ENCODE measurements at regions not wholly inside any gene's neighbourhood (a gene's known extent, or its start where the extent isn't known, plus 50 kb on each side); places are given as distances from the start of the nearest gene placed in this dataset.

DNA sequence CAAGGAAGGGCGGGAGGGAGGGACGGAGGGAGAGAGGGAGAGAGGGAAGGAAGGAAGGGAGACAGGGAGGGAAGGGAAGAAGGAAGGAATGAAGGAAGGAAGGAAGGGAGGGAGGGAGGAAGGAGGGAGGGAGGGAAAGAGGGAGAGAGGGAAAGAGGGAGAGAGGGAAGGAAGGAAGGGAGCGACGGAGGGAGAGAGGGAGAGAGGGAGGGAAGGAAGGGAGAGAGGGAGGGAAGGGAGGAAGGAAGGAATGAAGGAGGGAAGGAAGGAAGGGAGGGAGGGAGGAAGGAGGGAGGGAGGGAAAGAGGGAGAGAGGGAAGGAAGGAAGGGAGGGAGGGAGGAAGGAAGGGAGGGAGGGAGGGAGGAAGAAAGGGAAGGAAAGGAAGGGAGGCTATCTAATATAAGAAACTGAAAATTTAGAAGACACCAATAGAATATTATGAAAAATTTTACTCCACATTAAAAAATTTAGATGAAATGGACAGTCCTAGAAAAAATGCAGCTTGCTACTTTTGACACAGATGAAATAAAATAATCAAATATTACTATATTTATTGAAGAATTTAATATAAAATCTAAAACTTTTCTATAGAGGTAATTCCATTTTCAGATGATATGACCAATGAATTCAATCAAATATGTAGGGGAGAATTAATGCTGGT is 280.3 kb upstream of the SLITRK3 start:
- WGBS, result 79% methylated on average over 4 of the region's 4 CpGs
- ATAC-seq, result no peak

DNA sequence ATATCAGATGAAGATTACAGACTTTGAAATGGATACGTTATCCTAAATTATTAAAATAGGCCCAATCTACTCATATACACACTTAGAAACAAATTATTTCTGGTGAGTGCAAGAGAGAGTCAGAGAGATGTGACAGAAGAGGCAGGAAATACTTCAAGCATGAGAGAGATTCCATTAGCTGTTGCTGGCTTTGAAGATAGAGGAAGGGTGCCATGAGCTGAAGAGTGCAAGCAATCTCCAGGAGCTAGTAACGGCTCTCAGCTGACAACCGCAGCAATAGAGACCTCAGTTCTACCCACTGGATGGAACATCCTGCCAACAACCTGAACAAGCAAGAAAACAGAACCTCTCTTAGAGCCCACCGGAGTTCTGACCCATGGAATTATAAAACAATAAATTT is 270.7 kb upstream of the SLITRK3 start:
- intact Hi-C loops (cut with DNase I), result no loop called here
- Histone ChIP-seq H3K27me3 (ENCODE audit: control insufficient read depth, insufficient read depth) (no peaks in the 10 kb centered on the region), H3K4me3 (ENCODE audit: low read length) (no peak overlapping the region), H3K4me1 (ENCODE audit: control insufficient read depth, insufficient read depth, low read length) (no peaks in the 10 kb centered on the region), H3K27ac (ENCODE audit: low read length) (no peak overlapping the region), H3K9me3 (ENCODE audit: control insufficient read depth, low read length) (no peaks in the 10 kb centered on the region)
- 44% methylated on average over 4 of the region's 4 CpGs for WGBS
- ATAC-seq (no peak), DNase-seq (no peak)

More for the DNA sequence above, 280.3 kb upstream of the SLITRK3 start:
- H3K4me1 ChIP-seq (ENCODE audit: control insufficient read depth, insufficient read depth, low read length), result no peaks in the 10 kb centered on the region
- DNase-seq, result no peak
- H3K9me3 ChIP-seq (ENCODE audit: control insufficient read depth, low read length), result no peaks in the 10 kb centered on the region
- H3K27ac ChIP-seq (ENCODE audit: low read length), result no peak overlapping the region
- intact Hi-C loops (cut with DNase I), result no loop called here
- H3K4me3 ChIP-seq (ENCODE audit: low read length), result no peak overlapping the region
- H3K27me3 ChIP-seq (ENCODE audit: control insufficient read depth, insufficient read depth), result no peaks in the 10 kb centered on the region

DNA sequence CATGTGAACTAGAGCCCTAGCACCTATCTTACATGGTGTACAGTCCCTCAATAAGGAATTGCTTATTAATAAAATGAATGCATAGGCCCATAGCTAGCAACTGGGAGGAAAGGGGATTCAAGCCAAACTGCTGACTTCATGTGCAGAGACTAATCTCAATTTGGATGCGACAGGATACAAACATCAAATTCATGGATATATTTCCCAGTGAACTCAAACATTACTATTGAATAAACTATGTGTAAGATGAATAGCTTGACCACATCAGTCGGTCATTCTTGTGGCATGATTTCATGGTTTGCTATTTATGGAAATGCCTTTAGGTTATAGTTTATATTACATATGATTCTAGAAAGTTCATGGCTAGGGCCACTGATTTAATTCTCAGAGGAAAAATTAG is 268.6 kb upstream of the SLITRK3 start:
- Histone ChIP-seq H3K4me1 (ENCODE audit: control insufficient read depth, insufficient read depth, low read length) (no peaks in the 10 kb centered on the region), H3K27me3 (ENCODE audit: control insufficient read depth, insufficient read depth) (no peaks in the 10 kb centered on the region), H3K27ac (ENCODE audit: low read length) (no peak overlapping the region), H3K9me3 (ENCODE audit: control insufficient read depth, low read length) (no peaks in the 10 kb centered on the region), H3K4me3 (ENCODE audit: low read length) (no peak overlapping the region)
- ATAC-seq (no peak), DNase-seq (no peak)
- WGBS, result 71% methylated on average over 2 of the region's 2 CpGs
- intact Hi-C loops (cut with DNase I), result no loop called here

DNA sequence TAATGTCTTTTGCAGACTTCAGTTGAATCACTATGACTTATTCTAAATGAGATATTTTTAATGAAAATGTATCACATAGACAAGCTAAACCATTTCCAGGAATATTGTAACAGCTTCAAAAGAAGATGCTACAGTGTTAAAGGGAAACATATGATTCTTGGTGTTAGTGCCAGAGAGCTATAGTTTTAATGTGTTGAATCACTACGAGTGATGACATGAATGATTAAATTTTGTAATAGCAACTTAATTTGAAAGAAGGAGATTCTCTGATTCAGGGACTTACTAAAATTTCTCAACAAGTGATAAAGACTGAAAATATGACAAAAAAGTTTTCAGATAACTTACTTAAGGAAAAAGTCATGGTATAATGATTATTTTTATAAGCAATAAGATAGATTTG is 267.3 kb upstream of the SLITRK3 start:
- no peak for ATAC-seq
- intact Hi-C loops (cut with DNase I), result no loop called here
- H3K4me1 ChIP-seq (ENCODE audit: control insufficient read depth, insufficient read depth, low read length), result no peaks in the 10 kb centered on the region
- H3K27ac ChIP-seq (ENCODE audit: low read length), result no peak overlapping the region
- H3K4me3 ChIP-seq (ENCODE audit: low read length), result no peak overlapping the region
- H3K27me3 ChIP-seq (ENCODE audit: control insufficient read depth, insufficient read depth), result no peaks in the 10 kb centered on the region
- 62% methylated on average over 1 of the region's 1 CpG for WGBS
- no peak for DNase-seq
- H3K9me3 ChIP-seq (ENCODE audit: control insufficient read depth, low read length), result no peaks in the 10 kb centered on the region

DNA sequence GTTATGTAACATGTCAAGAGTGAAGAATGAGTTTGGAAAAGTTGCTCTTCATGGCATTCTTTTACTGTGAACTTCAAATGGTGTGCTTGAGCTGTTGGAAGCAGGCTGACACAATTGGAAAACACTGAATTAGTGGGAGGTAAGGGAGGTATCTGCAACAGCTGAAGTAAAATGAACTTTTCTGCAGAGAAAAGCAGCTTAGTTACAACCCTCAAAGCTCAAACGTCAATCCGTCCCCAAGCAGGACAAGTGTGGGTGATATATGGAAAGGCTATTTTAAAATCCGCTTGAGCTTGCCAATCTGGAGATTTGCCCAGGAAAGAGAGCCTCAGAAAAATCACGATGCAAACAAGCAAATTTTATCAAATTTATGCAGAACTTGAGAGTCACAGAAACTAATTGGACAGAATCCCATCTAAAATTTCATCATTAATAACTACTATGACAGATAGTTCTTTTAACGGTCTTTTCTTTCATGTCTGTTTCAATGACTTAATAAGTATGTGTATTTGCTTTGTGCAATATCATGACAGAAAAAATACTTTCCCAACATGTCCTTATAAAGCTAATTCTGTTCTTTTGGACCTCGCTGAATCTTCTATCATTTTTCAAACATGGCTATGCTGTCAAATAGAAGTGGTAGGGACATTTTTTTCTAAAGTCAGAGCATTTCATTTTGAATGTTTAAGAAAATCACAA is 266.6 kb upstream of the SLITRK3 start:
- ATAC-seq (peak in 1 of 2 donors; percentile 26), DNase-seq (no peak)
- intact Hi-C loops (cut with DNase I), result no loop called here
- Histone ChIP-seq H3K27ac (ENCODE audit: low read length) (no peak overlapping the region), H3K9me3 (ENCODE audit: control insufficient read depth, low read length) (no peaks in the 10 kb centered on the region), H3K4me1 (ENCODE audit: control insufficient read depth, insufficient read depth, low read length) (no peaks in the 10 kb centered on the region), H3K27me3 (ENCODE audit: control insufficient read depth, insufficient read depth) (no peaks in the 10 kb centered on the region), H3K4me3 (ENCODE audit: low read length) (no peak overlapping the region)
- WGBS, result 29% methylated on average over 6 of the region's 6 CpGs

DNA sequence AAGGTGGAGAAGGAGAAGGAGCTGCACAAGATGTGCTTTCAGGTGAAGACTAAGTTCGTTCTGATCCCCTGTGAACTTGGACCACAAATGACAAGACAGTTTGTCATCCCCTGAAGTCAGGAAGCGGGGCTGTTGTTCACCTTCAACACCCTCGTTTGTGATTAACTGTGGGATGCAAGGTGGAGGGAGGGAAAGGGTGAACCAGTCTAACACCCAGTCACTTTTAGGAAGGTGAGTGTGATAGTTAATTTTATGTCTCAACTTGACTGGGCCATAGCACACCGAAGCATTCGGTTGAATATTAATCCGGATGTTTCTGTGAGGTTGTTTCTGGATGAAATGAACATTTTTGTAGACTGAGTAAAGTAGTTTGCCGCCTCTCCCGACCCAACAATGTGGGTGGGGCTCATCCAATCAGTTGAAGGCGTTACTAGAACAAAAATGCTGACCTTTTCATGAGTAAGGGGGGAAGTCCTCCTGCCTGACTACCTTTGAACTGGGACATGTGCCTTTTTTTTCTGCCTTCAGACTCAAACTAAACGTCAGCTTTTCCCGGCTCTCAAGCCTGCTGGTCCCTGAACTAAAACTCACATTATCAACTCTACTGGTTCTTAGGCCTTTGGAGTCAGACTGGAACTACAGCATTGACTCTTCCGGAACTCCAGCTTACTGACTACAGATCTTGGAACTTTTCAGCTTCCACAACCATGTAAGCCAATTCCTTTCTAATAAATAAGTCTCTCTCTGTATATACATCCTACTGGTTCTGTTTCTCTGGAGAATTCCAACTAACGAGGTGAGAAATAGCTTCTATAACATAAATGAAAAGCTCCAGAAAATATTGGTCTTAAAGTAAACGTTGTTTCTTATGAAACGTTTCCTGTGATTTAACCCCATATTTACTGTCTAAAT is 264.0 kb upstream of the SLITRK3 start:
- DNase-seq, result no peak
- H3K27ac ChIP-seq (ENCODE audit: low read length), result no peak overlapping the region
- H3K27me3 ChIP-seq (ENCODE audit: control insufficient read depth, insufficient read depth), result no peaks in the 10 kb centered on the region
- no peaks in the 10 kb centered on the region for H3K4me1 ChIP-seq (ENCODE audit: control insufficient read depth, insufficient read depth, low read length)
- H3K9me3 ChIP-seq (ENCODE audit: control insufficient read depth, low read length), result no peaks in the 10 kb centered on the region
- no peak for ATAC-seq
- 71% methylated on average over 15 of the region's 15 CpGs for WGBS
- intact Hi-C loops (cut with DNase I), result no loop called here
- no peak overlapping the region for H3K4me3 ChIP-seq (ENCODE audit: low read length)

DNA sequence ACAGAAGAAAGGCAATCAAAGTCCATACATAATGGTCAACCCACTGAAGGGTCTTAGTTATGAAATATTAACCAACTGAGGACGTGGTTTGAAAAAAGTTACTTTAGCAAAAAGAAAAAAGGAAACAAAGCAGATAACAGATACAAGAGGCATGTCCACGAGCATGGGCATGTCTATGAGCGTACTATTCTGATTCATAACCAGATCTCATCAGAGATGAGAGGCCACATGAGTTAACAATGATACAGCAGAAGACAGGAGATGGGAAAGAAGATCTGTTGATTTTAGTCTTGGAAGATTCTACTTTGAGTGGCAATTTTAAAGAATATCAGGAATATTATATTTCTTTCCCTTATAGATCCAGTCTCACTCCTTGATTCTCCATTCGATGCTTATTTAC is 262.9 kb upstream of the SLITRK3 start:
- intact Hi-C loops (cut with DNase I), result no loop called here
- DNase-seq (no peak), ATAC-seq (no peak)
- H3K27ac ChIP-seq (ENCODE audit: low read length), result no peak overlapping the region
- no peaks in the 10 kb centered on the region for H3K9me3 ChIP-seq (ENCODE audit: control insufficient read depth, low read length)
- no peaks in the 10 kb centered on the region for H3K27me3 ChIP-seq (ENCODE audit: control insufficient read depth, insufficient read depth)
- H3K4me1 ChIP-seq (ENCODE audit: control insufficient read depth, insufficient read depth, low read length), result no peaks in the 10 kb centered on the region
- WGBS, result 59% methylated on average over 4 of the region's 4 CpGs
- H3K4me3 ChIP-seq (ENCODE audit: low read length), result no peak overlapping the region

DNA sequence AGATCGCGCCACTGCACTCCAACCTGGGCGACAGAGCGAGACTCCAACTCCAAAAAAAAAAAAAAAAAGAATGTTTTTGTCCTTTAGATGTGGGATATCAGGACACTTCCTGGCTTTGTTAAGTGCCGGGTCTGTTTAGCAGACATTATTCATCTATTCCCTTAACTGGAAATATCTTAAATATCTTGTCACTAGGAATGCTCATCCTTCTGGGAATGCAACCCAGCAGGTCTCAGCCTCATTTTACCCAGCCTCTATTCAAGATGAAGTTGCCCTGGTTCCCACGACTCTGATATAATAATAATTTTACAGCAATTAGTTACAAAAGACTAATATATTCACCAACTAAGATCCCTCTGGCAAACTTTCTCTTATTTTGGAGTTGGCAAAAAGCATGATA is 260.9 kb upstream of the SLITRK3 start:
- no peaks in the 10 kb centered on the region for H3K4me1 ChIP-seq (ENCODE audit: control insufficient read depth, insufficient read depth, low read length)
- ATAC-seq (no peak), DNase-seq (no peak)
- WGBS, result 80% methylated on average over 6 of the region's 6 CpGs
- no peaks in the 10 kb centered on the region for H3K9me3 ChIP-seq (ENCODE audit: control insufficient read depth, low read length)
- no peaks in the 10 kb centered on the region for H3K27me3 ChIP-seq (ENCODE audit: control insufficient read depth, insufficient read depth)
- intact Hi-C loops (cut with DNase I), result no loop called here
- no peak overlapping the region for H3K27ac ChIP-seq (ENCODE audit: low read length)
- H3K4me3 ChIP-seq (ENCODE audit: low read length), result no peak overlapping the region

DNA sequence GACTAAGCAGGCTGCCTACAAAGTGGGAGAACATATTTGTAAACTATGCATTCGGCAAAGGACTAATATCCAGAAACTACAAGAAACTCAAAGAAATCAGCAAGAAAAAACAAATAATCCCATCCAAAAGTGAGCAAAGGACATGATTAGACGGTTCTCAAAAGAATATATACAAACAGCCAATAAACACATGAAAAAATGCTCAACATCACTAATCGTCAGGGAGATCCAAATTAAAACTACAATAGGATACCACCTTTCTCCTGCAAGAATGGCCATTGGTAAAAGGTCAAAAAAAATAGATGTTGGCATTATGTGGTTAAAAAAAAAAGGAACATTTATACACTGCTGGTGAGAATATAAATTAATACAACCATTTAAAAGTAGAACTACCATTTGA is 259.6 kb upstream of the SLITRK3 start:
- intact Hi-C loops (cut with DNase I), result no loop called here
- ATAC-seq (no peak), DNase-seq (no peak)
- Histone ChIP-seq H3K9me3 (ENCODE audit: control insufficient read depth, low read length) (no peaks in the 10 kb centered on the region), H3K27me3 (ENCODE audit: control insufficient read depth, insufficient read depth) (no peaks in the 10 kb centered on the region), H3K4me1 (ENCODE audit: control insufficient read depth, insufficient read depth, low read length) (no peaks in the 10 kb centered on the region), H3K27ac (ENCODE audit: low read length) (no peak overlapping the region), H3K4me3 (ENCODE audit: low read length) (no peak overlapping the region)
- 83% methylated on average over 3 of the region's 3 CpGs for WGBS

DNA sequence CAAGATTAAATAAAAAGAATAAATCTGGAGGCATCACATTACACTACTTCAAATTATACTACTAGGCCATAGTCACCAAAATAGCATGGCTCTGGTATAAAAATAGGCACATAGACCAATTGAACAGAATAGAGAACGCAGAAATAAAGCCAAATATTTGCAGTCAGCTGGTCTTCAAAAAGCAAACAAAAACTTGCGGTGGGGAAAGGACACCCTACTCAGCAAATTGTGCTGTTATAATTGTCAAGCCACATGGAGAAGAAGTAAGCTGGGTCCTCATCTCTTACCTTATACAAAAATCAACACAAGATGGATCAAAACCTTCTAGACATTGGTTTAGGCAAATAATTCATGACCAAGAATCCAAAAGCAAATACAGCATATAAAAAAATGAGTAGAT is 259.2 kb upstream of the SLITRK3 start:
- DNase-seq (no peak), ATAC-seq (no peak)
- no peaks in the 10 kb centered on the region for H3K9me3 ChIP-seq (ENCODE audit: control insufficient read depth, low read length)
- no peak overlapping the region for H3K27ac ChIP-seq (ENCODE audit: low read length)
- H3K27me3 ChIP-seq (ENCODE audit: control insufficient read depth, insufficient read depth), result no peaks in the 10 kb centered on the region
- intact Hi-C loops (cut with DNase I), result no loop called here
- no peaks in the 10 kb centered on the region for H3K4me1 ChIP-seq (ENCODE audit: control insufficient read depth, insufficient read depth, low read length)
- WGBS, result 78% methylated on average over 2 of the region's 2 CpGs
- no peak overlapping the region for H3K4me3 ChIP-seq (ENCODE audit: low read length)

DNA sequence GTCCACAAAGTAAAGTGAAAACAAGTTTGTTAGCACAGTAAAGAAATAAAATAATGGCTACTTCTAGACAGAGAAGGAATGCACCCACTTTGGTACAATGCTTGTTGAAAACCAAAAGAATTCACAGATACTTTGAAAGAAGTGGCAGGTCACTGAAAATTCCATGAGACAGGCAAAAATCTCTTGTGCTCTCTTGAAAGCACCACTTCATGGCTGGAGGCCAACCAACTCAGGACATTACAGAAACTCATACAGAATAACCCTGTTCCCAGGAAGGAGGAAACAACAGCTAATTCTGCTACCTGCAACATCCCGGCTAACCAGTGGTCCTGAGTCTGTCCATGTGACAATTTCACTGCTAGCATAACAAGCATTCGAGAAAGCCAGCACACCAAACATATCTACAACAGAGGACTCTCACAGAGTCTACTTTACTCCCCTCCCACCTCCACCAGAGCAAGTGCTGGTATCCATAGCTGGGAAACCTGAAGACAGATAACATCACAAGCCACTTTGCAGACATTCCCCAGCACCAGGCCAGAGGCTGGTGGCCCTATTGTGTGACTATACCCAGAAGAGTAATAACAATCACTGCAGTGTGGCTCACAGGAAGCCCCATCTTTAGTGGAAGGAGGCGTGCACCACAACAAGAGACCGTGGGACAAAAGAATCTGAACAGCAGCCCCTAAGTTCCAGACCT is 255.3 kb upstream of the SLITRK3 start:
- Histone ChIP-seq H3K4me3 (ENCODE audit: low read length) (no peak overlapping the region), H3K4me1 (ENCODE audit: control insufficient read depth, insufficient read depth, low read length) (no peaks in the 10 kb centered on the region), H3K9me3 (ENCODE audit: control insufficient read depth, low read length) (no peaks in the 10 kb centered on the region), H3K27me3 (ENCODE audit: control insufficient read depth, insufficient read depth) (no peaks in the 10 kb centered on the region), H3K27ac (ENCODE audit: low read length) (no peak overlapping the region)
- DNase-seq, result peak in 1 of 3 donors; percentile 20
- no peak for ATAC-seq
- intact Hi-C loops (cut with DNase I), result no loop called here
- 82% methylated on average over 4 of the region's 4 CpGs for WGBS
